GM21717 (cell line): ENCODE measurements at regions not wholly inside any gene's neighbourhood (a gene's known extent, or its start where the extent isn't known, plus 50 kb on each side); places are given as distances from the start of the nearest gene placed in this dataset.
A peak's percentile ranks its signal among the peaks of the same experiment; 100 is the strongest.
"Not testable (repeated sequence)": the region's sequence is repeated elsewhere in the genome, so short reads cannot be mapped to it uniquely, and the experiment has no call there.

Experiments used
- ATAC-seq: cut with Tn5 transposase; IDR thresholded peaks from one replicate; pipeline ENCODE4 v1.9.1; 2021; ENCODE audit warnings: mild to moderate bottlenecking, moderate library complexity; ENCODE audit not compliant: unreplicated experiment

GRCh38 chr16:85446951-85447692, 166.0 kb upstream of the GSE1 start:
- ATAC-seq: peak; percentile 70

- no peak for ATAC-seq
Measured at GRCh38 chr16:85447693-85448313, 165.3 kb upstream of the GSE1 start.

GRCh38 chr16:85448557-85449190, 164.4 kb upstream of the GSE1 start:
- no peak for ATAC-seq

GRCh38 chr16:85449191-85449884, 163.8 kb upstream of the GSE1 start:
- ATAC-seq: no peak

- ATAC-seq: no peak
Measured at GRCh38 chr16:85449885-85450245, 163.3 kb upstream of the GSE1 start.

- not testable (repeated sequence) for ATAC-seq
Measured at GRCh38 chr16:85451142-85451541, 162.0 kb upstream of the GSE1 start.

- no peak for ATAC-seq
Measured at GRCh38 chr16:85451641-85452363, 161.3 kb upstream of the GSE1 start.

GRCh38 chr16:85452364-85453193, 160.5 kb upstream of the GSE1 start:
- ATAC-seq: no peak

GRCh38 chr16:85453194-85453678, 159.9 kb upstream of the GSE1 start:
- no peak for ATAC-seq

GRCh38 chr16:85453703-85454102, 159.4 kb upstream of the GSE1 start:
- no peak for ATAC-seq

GRCh38 chr16:85454171-85454872, 158.8 kb upstream of the GSE1 start:
- no peak for ATAC-seq

- ATAC-seq: no peak
Measured at GRCh38 chr16:85455534-85455933, 157.6 kb upstream of the GSE1 start.

GRCh38 chr16:85457366-85457765, 155.8 kb upstream of the GSE1 start:
- no peak for ATAC-seq

- ATAC-seq: no peak
Measured at GRCh38 chr16:85458968-85459367, 154.2 kb upstream of the GSE1 start.

- no peak for ATAC-seq
Measured at GRCh38 chr16:85459529-85460251, 153.4 kb upstream of the GSE1 start.

GRCh38 chr16:85460252-85461021, 152.7 kb upstream of the GSE1 start:
- ATAC-seq: no peak

- ATAC-seq: no peak
Measured at GRCh38 chr16:85461022-85461813, 151.9 kb upstream of the GSE1 start.
